ENCODE measurements at regions not wholly inside any gene's neighbourhood (a gene's known extent, or its start where the extent isn't known, plus 50 kb on each side); places are given as distances from the start of the nearest gene placed in this dataset. TPM values are rescaled to one million over a fixed set of nuclear protein-coding genes. Genes with fewer than 3 reads are reported as not detected.

DNA sequence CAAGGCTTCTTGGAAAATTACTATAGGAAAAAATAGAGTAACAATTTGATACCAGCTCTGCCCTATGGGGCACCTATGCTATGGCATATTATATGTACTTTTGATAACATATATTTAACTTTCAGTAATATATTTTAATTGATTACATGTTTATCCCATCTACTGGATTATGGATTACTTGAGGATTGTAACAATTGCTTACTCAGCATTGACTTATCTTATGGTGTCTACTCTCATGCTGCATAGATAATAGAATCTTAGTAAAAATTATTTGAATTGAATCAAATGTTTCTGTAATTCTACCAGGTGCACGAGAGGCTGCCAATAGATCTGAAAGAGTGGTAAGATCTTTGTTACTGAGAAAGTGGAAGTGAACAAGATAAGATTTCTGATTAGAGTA lies 57.8 kb upstream of the CALCR start:
- Histone ChIP-seq H3K9me3 (no peaks in the 10 kb centered on the region), H3K36me3 (no peaks in the 10 kb centered on the region), H3K4me1 (no peaks in the 10 kb centered on the region), H3K27me3 (no peaks in the 10 kb centered on the region), H3K4me3 (replicated peaks in 1 of 3) (no peak overlapping the region), H3K27ac (no peak overlapping the region)
- intact Hi-C loops (cut with DNase I), result no loop called here
- no peak for DNase-seq
- 79 to 87% methylated on average over 1 of the region's 1 CpG for WGBS, 2 donors
- TF ChIP-seq, protein P1, sequence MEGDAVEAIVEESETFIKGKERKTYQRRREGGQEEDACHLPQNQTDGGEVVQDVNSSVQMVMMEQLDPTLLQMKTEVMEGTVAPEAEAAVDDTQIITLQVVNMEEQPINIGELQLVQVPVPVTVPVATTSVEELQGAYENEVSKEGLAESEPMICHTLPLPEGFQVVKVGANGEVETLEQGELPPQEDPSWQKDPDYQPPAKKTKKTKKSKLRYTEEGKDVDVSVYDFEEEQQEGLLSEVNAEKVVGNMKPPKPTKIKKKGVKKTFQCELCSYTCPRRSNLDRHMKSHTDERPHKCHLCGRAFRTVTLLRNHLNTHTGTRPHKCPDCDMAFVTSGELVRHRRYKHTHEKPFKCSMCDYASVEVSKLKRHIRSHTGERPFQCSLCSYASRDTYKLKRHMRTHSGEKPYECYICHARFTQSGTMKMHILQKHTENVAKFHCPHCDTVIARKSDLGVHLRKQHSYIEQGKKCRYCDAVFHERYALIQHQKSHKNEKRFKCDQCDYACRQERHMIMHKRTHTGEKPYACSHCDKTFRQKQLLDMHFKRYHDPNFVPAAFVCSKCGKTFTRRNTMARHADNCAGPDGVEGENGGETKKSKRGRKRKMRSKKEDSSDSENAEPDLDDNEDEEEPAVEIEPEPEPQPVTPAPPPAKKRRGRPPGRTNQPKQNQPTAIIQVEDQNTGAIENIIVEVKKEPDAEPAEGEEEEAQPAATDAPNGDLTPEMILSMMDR (IDR thresholded peaks at IDR 0.05), result no peak
- TF ChIP-seq POLR2A (IDR thresholded peaks at IDR 0.05), result no peak

DNA sequence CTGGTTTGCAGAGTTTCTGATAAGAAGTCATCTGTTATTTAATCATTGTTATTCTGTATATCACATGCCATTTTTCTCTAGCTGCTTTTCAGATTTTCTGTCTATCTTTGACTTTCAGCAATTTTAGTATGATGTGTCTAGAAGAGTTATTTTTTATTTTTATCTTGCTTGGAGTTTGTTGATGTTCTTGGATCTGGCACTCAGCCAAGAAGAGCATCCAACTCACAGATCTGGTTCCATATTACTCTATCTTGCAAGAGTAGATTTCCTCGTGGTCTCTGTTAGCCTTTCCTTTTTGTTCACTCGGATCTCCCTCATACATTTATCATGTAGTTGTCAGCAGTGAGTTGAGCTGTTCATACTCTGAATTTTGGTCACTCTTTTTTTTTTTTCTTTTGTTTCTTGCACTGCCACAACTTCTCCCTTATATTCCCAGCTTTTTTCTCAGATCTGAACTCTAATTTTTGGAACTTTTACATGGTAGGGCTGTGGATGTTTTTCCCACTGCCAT lies 54.8 kb upstream of the CALCR start:
- intact Hi-C loops (cut with DNase I), result no loop called here
- H3K9me3 ChIP-seq, result no peaks in the 10 kb centered on the region
- no peak for DNase-seq
- no peak for TF ChIP-seq POLR2A (IDR thresholded peaks at IDR 0.05)
- TF ChIP-seq, protein P1 (IDR thresholded peaks at IDR 0.05), result no peak
- no peaks in the 10 kb centered on the region for H3K27me3 ChIP-seq
- no peaks in the 10 kb centered on the region for H3K4me1 ChIP-seq
- H3K27ac ChIP-seq, result no peak overlapping the region
- H3K36me3 ChIP-seq, result no peaks in the 10 kb centered on the region
- 52 to 67% methylated on average over 2 of the region's 2 CpGs for WGBS, 2 donors
- no peak overlapping the region for H3K4me3 ChIP-seq (replicated peaks in 1 of 3)

DNA sequence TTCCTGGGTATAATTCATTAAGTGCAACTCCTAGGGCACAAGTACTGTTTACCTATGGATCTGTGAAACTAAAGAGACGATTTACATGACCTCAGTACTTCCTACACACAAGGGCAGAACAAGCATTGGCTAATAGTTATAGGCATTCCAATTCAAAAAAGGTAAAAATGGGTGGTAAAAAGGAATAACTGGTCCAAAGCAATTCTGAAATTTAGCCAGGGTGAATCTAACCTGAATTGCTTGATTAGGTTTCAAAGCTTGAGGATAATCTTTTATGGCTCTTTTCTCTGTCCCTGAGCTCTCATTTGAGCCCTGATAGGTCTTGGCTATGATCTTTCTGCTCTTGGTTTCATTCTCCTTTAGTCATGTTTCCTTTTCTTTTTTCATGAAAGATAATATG lies 52.3 kb upstream of the CALCR start:
- no peak for TF ChIP-seq POLR2A (IDR thresholded peaks at IDR 0.05)
- TF ChIP-seq, protein P1 (IDR thresholded peaks at IDR 0.05), result no peak
- WGBS, 2 donors, result 57 to 63% methylated on average over 1 of the region's 1 CpG
- Histone ChIP-seq H3K27me3 (no peaks in the 10 kb centered on the region), H3K4me1 (no peaks in the 10 kb centered on the region), H3K36me3 (no peaks in the 10 kb centered on the region), H3K27ac (no peak overlapping the region), H3K4me3 (replicated peaks in 1 of 3) (no peak overlapping the region), H3K9me3 (no peaks in the 10 kb centered on the region)
- intact Hi-C loops (cut with DNase I), result no loop called here
- DNase-seq, result no peak

Small RNA genes in the stretch of these regions (microRNA-seq; reads per million reads assigned to microRNA genes)
- not detected for gene MIR4652

Small RNA genes in the stretch of these regions (small RNA-seq; reads per million reads assigned to genes)
- gene AC002075.2, result not detected
- not detected for gene MIR4652

Data from thyroid gland (tissue), 4 donors.